ENCODE measurements at regions not wholly inside any gene's neighbourhood (a gene's known extent, or its start where the extent isn't known, plus 50 kb on each side); places are given as distances from the start of the nearest gene placed in this dataset.

GRCh38 chr1:87674791-87675190, 346.1 kb downstream of the LMO4 start:
- TF ChIP-seq CTCF (IDR thresholded peaks at IDR 0.05; ENCODE audit: low read length), result no peak
- TF ChIP-seq EZH2 (IDR thresholded peaks at IDR 0.05; ENCODE audit: borderline replicate concordance, low read length), result no peak

All from OCI-LY1 (cell line).